ENCODE measurements at regions not wholly inside any gene's neighbourhood (a gene's known extent, or its start where the extent isn't known, plus 50 kb on each side); places are given as distances from the start of the nearest gene placed in this dataset.

DNA sequence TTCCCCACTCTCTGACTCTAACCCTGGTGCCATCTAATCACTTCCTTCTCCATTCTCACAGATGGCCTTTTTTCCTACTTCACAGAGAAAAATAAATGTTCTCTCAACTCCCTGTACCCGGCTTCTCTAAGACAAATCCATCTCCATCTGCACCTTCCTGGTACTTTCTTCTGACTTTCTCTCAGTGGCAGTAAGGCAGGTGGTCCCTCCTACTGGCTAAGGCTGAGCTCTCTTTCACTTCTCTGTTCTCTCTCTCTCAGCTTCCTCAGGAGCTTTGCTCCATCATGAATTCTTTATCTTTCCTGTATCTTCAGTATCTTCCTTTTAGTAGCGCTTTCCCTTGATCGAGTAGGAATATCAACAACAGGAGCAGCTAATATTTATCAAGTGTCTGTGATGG lies 421.6 kb downstream of the TMEM135 start:
- no peak overlapping the region for H3K9ac ChIP-seq (ENCODE audit: low read depth in 1 of 2, low read length in 2 of 2)

More for the DNA sequence above, 421.6 kb downstream of the TMEM135 start:
- Histone ChIP-seq H3K9me3 (ENCODE audit: control insufficient read depth in 4 of 4, low read length in 3 of 4) (no peaks in the 10 kb centered on the region), H3K36me3 (ENCODE audit: control insufficient read depth in 4 of 4, insufficient read depth in 3 of 4, low read depth in 1 of 4, low read length in 3 of 4) (peaks cover 0 to 2% (median 0%) of the 10 kb centered on the region in 4 donors), H3K27ac (ENCODE audit: low read depth in 1 of 2, low read length in 2 of 2) (no peak overlapping the region), H3K4me3 (ENCODE audit: low read depth in 1 of 3, low read length in 3 of 3) (no peak overlapping the region), H3K4me1 (ENCODE audit: control insufficient read depth in 4 of 4, insufficient read depth in 4 of 4, low read length in 3 of 4) (no peaks in the 10 kb centered on the region), H3K27me3 (ENCODE audit: control insufficient read depth in 4 of 4, insufficient read depth in 4 of 4, low read length in 3 of 4) (no peaks in the 10 kb centered on the region)
- WGBS: 85% methylated on average over 3 of the region's 3 CpGs
- no peak for DNase-seq (ENCODE audit: low spot score)
- TF ChIP-seq ATF3 (IDR thresholded peaks at IDR 0.05): no peak
- TF ChIP-seq TAF1 (conservative IDR thresholded peaks at IDR 0.05): no peak
- TF ChIP-seq RXRA (IDR thresholded peaks at IDR 0.05): no peak
- no peak for TF ChIP-seq REST (IDR thresholded peaks at IDR 0.05)
- TF ChIP-seq GABPA (IDR thresholded peaks at IDR 0.05 in 1 of 2, conservative IDR thresholded peaks at IDR 0.05 in 1 of 2): no peak
- no peak for TF ChIP-seq FOXA1 (IDR thresholded peaks at IDR 0.05)
- TF ChIP-seq, protein P1, sequence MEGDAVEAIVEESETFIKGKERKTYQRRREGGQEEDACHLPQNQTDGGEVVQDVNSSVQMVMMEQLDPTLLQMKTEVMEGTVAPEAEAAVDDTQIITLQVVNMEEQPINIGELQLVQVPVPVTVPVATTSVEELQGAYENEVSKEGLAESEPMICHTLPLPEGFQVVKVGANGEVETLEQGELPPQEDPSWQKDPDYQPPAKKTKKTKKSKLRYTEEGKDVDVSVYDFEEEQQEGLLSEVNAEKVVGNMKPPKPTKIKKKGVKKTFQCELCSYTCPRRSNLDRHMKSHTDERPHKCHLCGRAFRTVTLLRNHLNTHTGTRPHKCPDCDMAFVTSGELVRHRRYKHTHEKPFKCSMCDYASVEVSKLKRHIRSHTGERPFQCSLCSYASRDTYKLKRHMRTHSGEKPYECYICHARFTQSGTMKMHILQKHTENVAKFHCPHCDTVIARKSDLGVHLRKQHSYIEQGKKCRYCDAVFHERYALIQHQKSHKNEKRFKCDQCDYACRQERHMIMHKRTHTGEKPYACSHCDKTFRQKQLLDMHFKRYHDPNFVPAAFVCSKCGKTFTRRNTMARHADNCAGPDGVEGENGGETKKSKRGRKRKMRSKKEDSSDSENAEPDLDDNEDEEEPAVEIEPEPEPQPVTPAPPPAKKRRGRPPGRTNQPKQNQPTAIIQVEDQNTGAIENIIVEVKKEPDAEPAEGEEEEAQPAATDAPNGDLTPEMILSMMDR (IDR thresholded peaks at IDR 0.05; ENCODE audit: low read depth, low read length, missing input control): no peak
- no peak for TF ChIP-seq FOXA2 (IDR thresholded peaks at IDR 0.05)
- no peak for TF ChIP-seq NR2F2 (IDR thresholded peaks at IDR 0.05)
- TF ChIP-seq, protein P2, sequence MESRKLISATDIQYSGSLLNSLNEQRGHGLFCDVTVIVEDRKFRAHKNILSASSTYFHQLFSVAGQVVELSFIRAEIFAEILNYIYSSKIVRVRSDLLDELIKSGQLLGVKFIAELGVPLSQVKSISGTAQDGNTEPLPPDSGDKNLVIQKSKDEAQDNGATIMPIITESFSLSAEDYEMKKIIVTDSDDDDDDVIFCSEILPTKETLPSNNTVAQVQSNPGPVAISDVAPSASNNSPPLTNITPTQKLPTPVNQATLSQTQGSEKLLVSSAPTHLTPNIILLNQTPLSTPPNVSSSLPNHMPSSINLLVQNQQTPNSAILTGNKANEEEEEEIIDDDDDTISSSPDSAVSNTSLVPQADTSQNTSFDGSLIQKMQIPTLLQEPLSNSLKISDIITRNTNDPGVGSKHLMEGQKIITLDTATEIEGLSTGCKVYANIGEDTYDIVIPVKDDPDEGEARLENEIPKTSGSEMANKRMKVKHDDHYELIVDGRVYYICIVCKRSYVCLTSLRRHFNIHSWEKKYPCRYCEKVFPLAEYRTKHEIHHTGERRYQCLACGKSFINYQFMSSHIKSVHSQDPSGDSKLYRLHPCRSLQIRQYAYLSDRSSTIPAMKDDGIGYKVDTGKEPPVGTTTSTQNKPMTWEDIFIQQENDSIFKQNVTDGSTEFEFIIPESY (IDR thresholded peaks at IDR 0.05): no peak
- TF ChIP-seq EGR1 (IDR thresholded peaks at IDR 0.05; ENCODE audit: low read depth in 2 of 2): no peak
- no peak for TF ChIP-seq YY1 (IDR thresholded peaks at IDR 0.05)
- no peak for TF ChIP-seq SP1 (IDR thresholded peaks at IDR 0.05)
- no peak for TF ChIP-seq RAD21 (IDR thresholded peaks at IDR 0.05)
- no peak for TF ChIP-seq HNF4G (IDR thresholded peaks at IDR 0.05)
- no peak for TF ChIP-seq JUND (IDR thresholded peaks at IDR 0.05)
- TF ChIP-seq, protein P3, sequence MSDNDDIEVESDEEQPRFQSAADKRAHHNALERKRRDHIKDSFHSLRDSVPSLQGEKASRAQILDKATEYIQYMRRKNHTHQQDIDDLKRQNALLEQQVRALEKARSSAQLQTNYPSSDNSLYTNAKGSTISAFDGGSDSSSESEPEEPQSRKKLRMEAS (IDR thresholded peaks at IDR 0.05): no peak

All from liver (tissue), 8 donors.